ENCODE measurements at regions not wholly inside any gene's neighbourhood (a gene's known extent, or its start where the extent isn't known, plus 50 kb on each side); places are given as distances from the start of the nearest gene placed in this dataset.
"Not testable (repeated sequence)": the region's sequence is repeated elsewhere in the genome, so short reads cannot be mapped to it uniquely, and the experiment has no call there.

DNA sequence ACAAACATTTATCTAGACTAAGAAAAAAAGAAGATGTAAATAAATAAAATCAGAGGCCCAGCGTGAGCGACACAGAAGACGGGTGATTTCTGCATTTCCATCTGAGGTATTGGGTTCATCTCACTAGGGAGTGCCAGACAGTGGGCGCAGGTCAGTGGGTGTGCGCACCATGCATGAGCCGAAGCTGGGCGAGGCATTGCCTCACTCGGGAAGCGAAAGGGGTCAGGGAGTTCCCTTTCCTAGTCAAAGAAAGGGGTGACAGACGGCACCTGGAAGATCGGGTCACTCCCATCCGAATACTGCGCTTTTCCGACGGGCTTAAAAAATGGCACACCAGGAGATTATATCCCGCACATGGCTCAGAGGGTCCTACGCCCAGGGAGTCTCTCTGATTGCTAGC, 79.5 kb upstream of the ABCD2 start:
- not testable (repeated sequence) for DNase-seq

DNA sequence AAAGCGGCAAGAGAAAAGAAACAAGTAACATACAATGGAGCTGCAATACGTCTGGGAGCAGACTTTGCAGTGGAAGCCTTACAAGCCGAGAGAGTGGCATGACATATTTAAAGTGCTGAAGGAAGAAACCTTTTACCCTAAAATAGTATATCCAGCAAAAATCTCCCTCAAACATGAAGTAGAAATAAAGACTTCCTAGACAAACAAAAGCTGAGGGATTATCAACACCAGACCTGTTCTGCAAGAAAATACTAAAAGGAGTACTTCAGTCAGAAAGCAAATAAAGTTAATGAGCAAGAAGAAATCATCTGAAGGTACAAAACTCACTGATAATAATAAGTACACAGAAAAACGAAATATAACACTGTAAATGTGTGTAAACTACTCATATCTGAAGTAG, 77.5 kb upstream of the ABCD2 start:
- no peak for DNase-seq

DNA sequence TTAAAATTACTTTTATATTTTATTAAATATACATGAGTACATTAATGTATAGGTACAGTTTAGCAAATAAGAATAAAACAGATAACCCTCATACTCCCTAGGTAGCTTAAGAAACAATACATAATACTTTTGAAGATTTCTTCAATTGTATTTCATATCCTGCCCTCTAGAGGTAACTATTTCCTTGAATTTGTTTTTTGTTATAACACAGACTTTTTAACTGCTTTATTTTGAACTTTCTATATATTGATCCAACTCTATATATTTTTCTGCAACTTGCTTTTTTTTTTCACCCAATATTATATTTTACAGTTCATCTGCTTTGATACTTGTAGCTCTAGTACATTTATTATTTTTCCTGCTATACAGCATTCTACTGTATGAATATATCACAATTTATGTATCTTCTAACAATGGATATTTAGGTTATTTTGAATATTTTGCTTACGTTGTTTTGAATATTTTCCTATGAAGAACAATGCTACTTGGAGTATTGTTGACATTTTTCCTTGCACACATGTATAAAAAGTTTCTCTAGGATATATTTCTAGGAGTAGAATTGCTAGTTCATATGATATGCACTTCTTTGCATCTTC, 72.8 kb upstream of the ABCD2 start:
- peak; percentile 42 for DNase-seq

DNA sequence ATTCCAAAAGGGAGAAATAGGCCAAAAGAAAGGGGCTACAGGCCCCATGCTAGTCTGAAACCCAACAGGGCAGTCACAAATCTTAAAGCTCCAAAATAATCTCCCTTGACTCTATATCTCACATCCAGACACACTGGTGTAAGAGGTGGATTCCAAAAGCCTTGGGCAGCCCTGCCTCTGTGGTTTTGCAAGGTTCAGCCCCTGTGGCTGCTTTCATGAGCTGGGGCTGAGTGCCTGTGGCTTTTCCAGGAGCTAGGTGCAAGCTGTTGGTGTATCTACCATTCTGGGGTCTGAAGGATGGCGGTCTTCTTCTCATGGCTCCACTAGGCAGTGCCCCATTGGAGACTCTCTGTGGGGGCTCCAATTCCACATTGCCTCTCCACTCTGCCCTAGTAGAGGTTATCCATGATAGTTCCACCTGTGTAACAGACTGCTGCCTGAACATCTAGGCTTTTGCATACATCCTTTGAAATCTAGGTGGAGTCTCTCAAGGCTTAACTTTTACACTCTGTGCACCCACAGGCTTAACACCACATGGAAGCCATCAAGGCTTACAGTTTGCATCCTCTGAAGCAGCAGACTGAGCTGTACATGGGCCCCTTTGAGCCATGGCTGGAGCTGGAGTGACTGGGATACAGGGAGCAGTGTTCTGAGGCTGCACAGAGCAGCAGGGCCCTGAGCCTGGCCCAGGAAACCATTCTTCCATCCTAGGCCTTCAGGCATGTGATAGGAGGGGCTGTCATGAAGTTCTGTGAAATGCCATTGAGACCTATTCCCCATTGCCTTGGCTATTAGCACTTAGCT, 66.5 kb upstream of the ABCD2 start:
- peak; percentile 24 for DNase-seq

DNA sequence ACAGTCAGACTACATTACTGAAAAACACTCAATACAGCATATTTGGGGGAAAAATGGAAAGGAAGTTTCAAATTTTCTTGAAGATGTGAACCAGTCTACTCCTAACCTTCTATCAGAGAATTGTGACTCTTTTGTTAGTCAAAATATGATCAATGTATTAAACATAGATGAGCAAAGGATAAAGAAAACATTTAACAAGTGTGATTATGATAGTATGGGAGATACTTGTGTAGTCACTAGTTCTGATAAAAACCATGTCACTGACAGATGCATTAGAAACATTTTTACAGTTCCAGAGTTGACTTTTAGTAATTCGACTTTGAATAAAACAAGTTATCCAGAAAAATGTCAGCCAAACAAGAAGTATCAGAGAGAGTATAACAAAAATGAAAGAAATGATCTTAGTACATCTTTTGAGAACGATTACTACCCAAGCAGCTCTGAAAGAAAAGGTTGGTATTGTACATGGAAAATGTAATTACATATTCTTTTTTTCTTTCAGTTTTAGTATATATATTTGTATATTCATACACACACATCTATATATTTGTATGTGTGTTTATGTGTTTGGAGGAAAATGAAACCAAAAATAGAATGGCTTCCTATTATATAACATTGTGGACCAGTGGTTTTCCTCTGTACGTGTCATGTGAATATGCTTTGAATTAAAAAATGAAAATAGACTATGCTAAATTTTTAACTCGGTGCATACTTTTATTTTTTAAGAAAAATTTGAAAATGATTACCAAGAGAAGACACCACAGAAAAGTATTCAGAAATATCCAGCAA, 63.3 kb upstream of the ABCD2 start:
- peak; percentile 67 for DNase-seq

- DNase-seq, result no peak
These were observed 55.7 kb upstream of the ABCD2 start for GRCh38 chr12:39675263-39675662.

DNA sequence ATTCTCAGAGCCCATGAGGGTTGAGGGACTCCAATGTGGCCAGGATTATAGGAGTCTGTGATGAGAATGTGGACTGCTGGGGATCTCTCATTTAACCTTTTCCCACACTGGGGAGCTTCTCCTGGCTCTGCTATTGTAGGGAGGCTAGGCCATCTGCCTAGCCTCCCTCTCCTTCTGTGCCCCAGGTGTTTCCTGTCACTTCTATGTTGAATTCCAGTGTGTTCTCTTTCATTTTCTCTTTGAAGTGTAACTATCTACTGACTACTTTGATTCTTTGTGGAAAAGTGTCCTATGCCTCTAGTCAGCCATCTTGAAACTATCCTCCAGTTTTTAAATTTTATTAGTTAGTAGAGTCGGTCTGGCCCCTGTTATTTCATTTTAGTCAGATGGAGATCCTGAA, 53.4 kb upstream of the ABCD2 start:
- no peak for DNase-seq

GRCh38 chr12:39671898-39672875, 52.6 kb upstream of the ABCD2 start:
- DNase-seq, result no peak

- peak; percentile 51 for DNase-seq
These were observed 49.9 kb upstream of the ABCD2 start for GRCh38 chr12:39669539-39669938.
